HCT116 (cell line): ENCODE measurements at regions not wholly inside any gene's neighbourhood (a gene's known extent, or its start where the extent isn't known, plus 50 kb on each side); places are given as distances from the start of the nearest gene placed in this dataset.

Experiments
- ATAC-seq: fragments of 200-7000 bp; cut with Tn5 transposase; 2 replicates; pipeline ENCODE4 v1.9.1; 2020; ENCODE audit warnings: mild to moderate bottlenecking, moderate library complexity
- BruUV-seq: library from RNA; stranded (reverse); fragments of 400-500 nt; replicated peaks from 2 replicates; lab custom pipeline; 2021; lab: Mats Ljungman, UMichigan
- CTCF ChIA-PET: fragments of 300-600 bp; sonication (Branson Sonifier 250); formaldehyde crosslinking; loops from one replicate; lab custom pipeline; 2021; ENCODE audit warnings: antibody characterized with exemption; lab: Charles Lee
- POLR2A ChIA-PET: fragments of 300-600, 350-600 bp; sonication (Branson Sonifier 250); formaldehyde crosslinking; loops from one replicate; lab custom pipeline; 2021; ENCODE audit warnings: antibody characterized with exemption; lab: Charles Lee
- RAD21 ChIA-PET, 2 experiments: fragments of 300-600 bp; sonication (Branson Sonifier 250); formaldehyde crosslinking; loops; one replicate each; lab custom pipeline; 2023; ENCODE audit warnings: low total read pairs in 2 of 2; ENCODE audit not compliant: uncharacterized antibody in 2 of 2, unreplicated experiment in 2 of 2, low non-redundant PET in 1 of 2; lab: Charles Lee
- DNase-seq: peaks from one replicate; pipeline ENCODE4 v3.0.0-alpha.2; 2010; ENCODE audit warnings: low read depth, low spot score
- H2AFZ ChIP-seq: fragments of 200-600 bp; shearing (Covaris generic), sonication (generic); 2 replicates; pipeline ENCODE4 v1.6.1; 2017; ENCODE audit warnings: low read depth, mixed run types, mixed read lengths, antibody characterized with exemption, low read length; ENCODE audit not compliant: poor library complexity, severe bottlenecking
- H3K27ac ChIP-seq: 2 replicates; pipeline ENCODE4 v1.5.1; 2012; ENCODE audit warnings: low read depth, low read length
- H3K27me3 ChIP-seq: fragments of 200-600 bp; sonication (generic); 2 replicates; pipeline ENCODE4 v1.6.1; 2016; ENCODE audit warnings: mixed run types, low read length, mixed read lengths; ENCODE audit not compliant: insufficient read depth
- H3K36me3 ChIP-seq, 2 experiments: fragments of 200-500 bp in 1 of 2; fragments of 200-600 bp in 1 of 2; sonication (Bioruptor generic) in 1 of 2; sonication (generic) in 1 of 2; 2 replicates each; pipeline versions ENCODE4 v1.5.1 to v1.6.1; 2014 to 2016; ENCODE audit warnings: low read length in 2 of 2, inconsistent platforms in 1 of 2, mixed read lengths in 1 of 2, mixed run types in 1 of 2; ENCODE audit not compliant: insufficient read depth in 2 of 2, control insufficient read depth in 1 of 2
- H3K4me1 ChIP-seq, 2 experiments: fragments of 200-600 bp in 1 of 2; sonication (generic) in 1 of 2; 2 replicates each; pipeline versions ENCODE4 v1.5.1 to v1.6.1; 2012 to 2017; ENCODE audit warnings: low read length in 2 of 2, inconsistent platforms in 1 of 2, mild to moderate bottlenecking in 1 of 2, mixed read lengths in 1 of 2, mixed run types in 1 of 2, moderate library complexity in 1 of 2; ENCODE audit not compliant: insufficient read depth in 2 of 2, control insufficient read depth in 1 of 2
- H3K4me2 ChIP-seq: fragments of 200-600 bp; sonication (generic); 2 replicates; pipeline ENCODE4 v1.6.1; 2017; ENCODE audit warnings: mixed run types, low read length, mixed read lengths
- H3K4me3 ChIP-seq, 2 experiments: fragments of 200-600 bp in 1 of 2; sonication (generic) in 1 of 2; replicated peaks in 1 of 2; 2 replicates each; pipeline ENCODE4 v1.5.1; 2011 to 2016; ENCODE audit warnings: low read length in 2 of 2, control low read depth in 1 of 2, low read depth in 1 of 2, mild to moderate bottlenecking in 1 of 2, mixed read lengths in 1 of 2, mixed run types in 1 of 2
- H3K79me2 ChIP-seq: fragments of 200-600 bp; sonication (generic); 2 replicates; pipeline ENCODE4 v1.6.1; 2017; ENCODE audit warnings: mild to moderate bottlenecking, mixed run types, low read length, moderate library complexity, mixed read lengths; ENCODE audit not compliant: insufficient read depth
- H3K9ac ChIP-seq: fragments of 200-600 bp; sonication (generic); 2 replicates; pipeline ENCODE4 v1.6.1; 2016; ENCODE audit warnings: low read length, mixed read lengths
- H3K9me2 ChIP-seq: fragments of 200-600 bp; sonication (generic), shearing (Covaris generic); 2 replicates; pipeline ENCODE4 v1.6.1; 2017; ENCODE audit warnings: mixed run types, mild to moderate bottlenecking, moderate library complexity; ENCODE audit not compliant: insufficient read depth
- H3K9me3 ChIP-seq, 2 experiments: fragments of 200-500 bp in 1 of 2; fragments of 200-600 bp in 1 of 2; sonication (Bioruptor generic) in 1 of 2; sonication (generic) in 1 of 2; 2 replicates each; pipeline ENCODE4 v1.6.1; 2014 to 2017; ENCODE audit warnings: low read length in 2 of 2, mixed read lengths in 2 of 2, inconsistent platforms in 1 of 2, low read depth in 1 of 2, mild to moderate bottlenecking in 1 of 2, mixed run types in 1 of 2, moderate library complexity in 1 of 2; ENCODE audit not compliant: control insufficient read depth in 1 of 2, insufficient read depth in 1 of 2
- H4K20me1 ChIP-seq: fragments of 200-600 bp; sonication (generic), shearing (Covaris generic); 2 replicates; pipeline ENCODE4 v1.6.1; 2017; ENCODE audit warnings: mixed run types, mild to moderate bottlenecking, moderate library complexity; ENCODE audit not compliant: insufficient read depth
- ATF3 ChIP-seq: IDR thresholded peaks from 2 replicates; pipeline ENCODE4 v1.6.1; 2012
- CBX3 ChIP-seq: IDR thresholded peaks from 2 replicates; pipeline ENCODE4 v1.6.1; 2012; ENCODE audit warnings: low read depth
- CEBPB ChIP-seq: IDR thresholded peaks from 2 replicates; pipeline ENCODE4 v1.6.1; 2012; ENCODE audit warnings: low read depth
- EGR1 ChIP-seq: IDR thresholded peaks from 2 replicates; pipeline ENCODE4 v1.6.1; 2012; ENCODE audit warnings: low read depth
- ELF1 ChIP-seq: IDR thresholded peaks from 2 replicates; pipeline ENCODE4 v1.6.1; 2012; ENCODE audit warnings: low read depth, borderline replicate concordance
- EZH2 ChIP-seq: fragments of 200-600 bp; sonication (generic); IDR thresholded peaks from 2 replicates; pipeline ENCODE4 v1.6.1; 2017; ENCODE audit warnings: antibody characterized with exemption, mixed run types
- EZH2phosphoT487 ChIP-seq: fragments of 200-600 bp; IDR thresholded peaks from 2 replicates; pipeline ENCODE4 v1.6.1; 2018; ENCODE audit warnings: antibody characterized with exemption, borderline replicate concordance
- JUND ChIP-seq: IDR thresholded peaks from 2 replicates; pipeline ENCODE4 v1.6.1; 2012
- POLR2A ChIP-seq: IDR thresholded peaks from 2 replicates; pipeline ENCODE4 v1.7.0; 2011; ENCODE audit warnings: borderline replicate concordance; ENCODE audit not compliant: insufficient read depth, insufficient read length; ENCODE audit errors: extremely low read depth
- POLR2AphosphoS5 ChIP-seq: IDR thresholded peaks from 2 replicates; pipeline ENCODE4 v1.6.1; 2011; ENCODE audit warnings: mild to moderate bottlenecking, low read depth, low read length, moderate library complexity
- RAD21 ChIP-seq: IDR thresholded peaks from 2 replicates; pipeline ENCODE4 v1.6.1; 2012; ENCODE audit warnings: low read depth, mild to moderate bottlenecking
- REST ChIP-seq: IDR thresholded peaks from 2 replicates; pipeline ENCODE4 v1.6.1; 2012; ENCODE audit warnings: low read depth
- SIN3A ChIP-seq: IDR thresholded peaks from 2 replicates; pipeline ENCODE4 v1.6.1; 2012; ENCODE audit warnings: low read depth
- SRF ChIP-seq: IDR thresholded peaks from 2 replicates; pipeline ENCODE4 v1.6.1; 2012; ENCODE audit warnings: low read depth
- TCF7L2 ChIP-seq: IDR thresholded peaks from 2 replicates; pipeline ENCODE4 v1.7.0; 2011; ENCODE audit warnings: borderline replicate concordance, inconsistent platforms; ENCODE audit not compliant: insufficient read depth, insufficient read length; ENCODE audit errors: extremely low read depth
- YY1 ChIP-seq: IDR thresholded peaks from 2 replicates; pipeline ENCODE4 v1.6.1; 2011; ENCODE audit warnings: low read length, low read depth, moderate library complexity, mild to moderate bottlenecking; ENCODE audit not compliant: insufficient replicate concordance; ENCODE audit errors: extremely low read depth
- ZFX ChIP-seq: fragments of 450-650 bp; IDR thresholded peaks from 2 replicates; pipeline ENCODE4 v1.6.1; 2017
- ZNF274 ChIP-seq: fragments of 200-500 bp; sonication (Bioruptor generic); IDR thresholded peaks from 2 replicates; pipeline ENCODE4 v1.6.1; 2014; ENCODE audit warnings: mild to moderate bottlenecking, low read depth, low read length, inconsistent platforms
- intact Hi-C: fragments of 100-400 bp; cut with micrococcal nuclease; formaldehyde crosslinking; loops from 2 replicates; pipeline ENCODE4 v1.10.0; 2022
- TF ChIP-seq, protein P1 (sequence below), 3 experiments: fragments of 200-600 bp in 1 of 3; sonication (generic) in 1 of 3; IDR thresholded peaks in 2 of 3; conservative IDR thresholded peaks in 1 of 3; 2 replicates each; pipeline ENCODE4 v1.5.1; 2012 to 2017; ENCODE audit warnings: low read depth in 2 of 3, low read length in 2 of 3, antibody characterized with exemption in 1 of 3, borderline replicate concordance in 1 of 3, control low read depth in 1 of 3, mild to moderate bottlenecking in 1 of 3, mixed read lengths in 1 of 3, mixed run types in 1 of 3, moderate library complexity in 1 of 3; ENCODE audit not compliant: insufficient read depth in 1 of 3
- TF ChIP-seq, protein P2 (sequence below): IDR thresholded peaks from 2 replicates; pipeline ENCODE4 v1.6.1; 2012

GRCh38 chr21:25496825-25497482 lies 110.3 kb downstream of the MRPL39 start:
- Histone ChIP-seq H3K4me2 (no peak overlapping the region), H3K9me3 (no peaks in the 10 kb centered on the region), H3K27me3 (no peaks in the 10 kb centered on the region), H3K27ac (no peak overlapping the region), H3K79me2 (no peaks in the 10 kb centered on the region), H3K4me1 (no peaks in the 10 kb centered on the region)
- RAD21 ChIA-PET: no interaction called here
- no peak for ATAC-seq
- intact Hi-C loops: no loop called here
- TF ChIP-seq SRF: no peak
- TF ChIP-seq ATF3: no peak
- TF ChIP-seq JUND: no peak
- TF ChIP-seq ZNF274: no peak
- no peak for TF ChIP-seq CBX3
- TF ChIP-seq EGR1: no peak
- no peak for TF ChIP-seq ELF1
- no peak for TF ChIP-seq YY1
- no peak for TF ChIP-seq RAD21
- no peak for TF ChIP-seq POLR2AphosphoS5
- no peak for TF ChIP-seq REST
- no peak for TF ChIP-seq EZH2
- TF ChIP-seq ZFX: no peak
- TF ChIP-seq, protein P1, sequence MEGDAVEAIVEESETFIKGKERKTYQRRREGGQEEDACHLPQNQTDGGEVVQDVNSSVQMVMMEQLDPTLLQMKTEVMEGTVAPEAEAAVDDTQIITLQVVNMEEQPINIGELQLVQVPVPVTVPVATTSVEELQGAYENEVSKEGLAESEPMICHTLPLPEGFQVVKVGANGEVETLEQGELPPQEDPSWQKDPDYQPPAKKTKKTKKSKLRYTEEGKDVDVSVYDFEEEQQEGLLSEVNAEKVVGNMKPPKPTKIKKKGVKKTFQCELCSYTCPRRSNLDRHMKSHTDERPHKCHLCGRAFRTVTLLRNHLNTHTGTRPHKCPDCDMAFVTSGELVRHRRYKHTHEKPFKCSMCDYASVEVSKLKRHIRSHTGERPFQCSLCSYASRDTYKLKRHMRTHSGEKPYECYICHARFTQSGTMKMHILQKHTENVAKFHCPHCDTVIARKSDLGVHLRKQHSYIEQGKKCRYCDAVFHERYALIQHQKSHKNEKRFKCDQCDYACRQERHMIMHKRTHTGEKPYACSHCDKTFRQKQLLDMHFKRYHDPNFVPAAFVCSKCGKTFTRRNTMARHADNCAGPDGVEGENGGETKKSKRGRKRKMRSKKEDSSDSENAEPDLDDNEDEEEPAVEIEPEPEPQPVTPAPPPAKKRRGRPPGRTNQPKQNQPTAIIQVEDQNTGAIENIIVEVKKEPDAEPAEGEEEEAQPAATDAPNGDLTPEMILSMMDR (IDR thresholded peaks at IDR 0.05 in 2 of 3, conservative IDR thresholded peaks at IDR 0.05 in 1 of 3; ENCODE audit: borderline replicate concordance in 1 of 3, insufficient read depth in 1 of 3, low read depth in 2 of 3, low read length in 2 of 3): no peak
- TF ChIP-seq POLR2A: no peak
- TF ChIP-seq, protein P2, sequence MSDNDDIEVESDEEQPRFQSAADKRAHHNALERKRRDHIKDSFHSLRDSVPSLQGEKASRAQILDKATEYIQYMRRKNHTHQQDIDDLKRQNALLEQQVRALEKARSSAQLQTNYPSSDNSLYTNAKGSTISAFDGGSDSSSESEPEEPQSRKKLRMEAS: no peak
- no peak for TF ChIP-seq CEBPB
- TF ChIP-seq TCF7L2: no peak
- no peak for TF ChIP-seq EZH2phosphoT487
- TF ChIP-seq SIN3A: no peak
- TF ChIP-seq, all 23 proteins: peak for 0
- no peak for DNase-seq
- H3K4me3 ChIP-seq: no peak overlapping the region
- no TSS peak for BruUV-seq
- H3K9me2 ChIP-seq: no peaks in the 10 kb centered on the region
- no peaks in the 10 kb centered on the region for H3K36me3 ChIP-seq
- ChIA-PET CTCF (no interaction called here), POLR2A (no interaction called here)
- no peak overlapping the region for H2AFZ ChIP-seq
- H4K20me1 ChIP-seq: no peaks in the 10 kb centered on the region
- no peak overlapping the region for H3K9ac ChIP-seq
